Right hindlimb (tissue), 1 donor: ENCODE measurements at regions not wholly inside any gene's neighbourhood (a gene's known extent, or its start where the extent isn't known, plus 50 kb on each side); places are given as distances from the start of the nearest gene placed in this dataset.
A peak's percentile ranks its signal among the peaks of the same experiment; 100 is the strongest.

Experiments
- DNase-seq: peaks from one replicate; pipeline ENCODE4 v3.0.0-alpha.2; 2018

- no peak for DNase-seq
Observed at GRCh38 chr1:201690528-201690927, 138.4 kb upstream of the IPO9 start.

GRCh38 chr1:201691716-201692554 is 137.0 kb upstream of the IPO9 start:
- DNase-seq = no peak

- DNase-seq = no peak
Observed at GRCh38 chr1:201692555-201693394, 136.2 kb upstream of the IPO9 start.

GRCh38 chr1:201693890-201694607 is 134.9 kb upstream of the IPO9 start:
- no peak for DNase-seq

GRCh38 chr1:201694608-201695335 is 134.2 kb upstream of the IPO9 start:
- DNase-seq = no peak

GRCh38 chr1:201695607-201696006 is 133.3 kb upstream of the IPO9 start:
- DNase-seq = no peak

- DNase-seq = peak; percentile 95
Observed at GRCh38 chr1:201696217-201696761, 132.7 kb upstream of the IPO9 start.

GRCh38 chr1:201697174-201697573 is 131.8 kb upstream of the IPO9 start:
- DNase-seq = no peak

- no peak for DNase-seq
Observed at GRCh38 chr1:201701831-201702230, 127.1 kb upstream of the IPO9 start.

GRCh38 chr1:201702936-201703335 is 126.0 kb upstream of the IPO9 start:
- DNase-seq = peak; percentile 68

GRCh38 chr1:201703621-201704438 is 125.1 kb upstream of the IPO9 start:
- peak; percentile 89 for DNase-seq

GRCh38 chr1:201704439-201704792 is 124.5 kb upstream of the IPO9 start:
- no peak for DNase-seq

- DNase-seq = no peak
Observed at GRCh38 chr1:201705389-201705788, 123.6 kb upstream of the IPO9 start.

GRCh38 chr1:201706109-201706508 is 122.8 kb upstream of the IPO9 start:
- DNase-seq = no peak

- no peak for DNase-seq
Observed at GRCh38 chr1:201707027-201707426, 121.9 kb upstream of the IPO9 start.

GRCh38 chr1:201707656-201708055 is 121.3 kb upstream of the IPO9 start:
- no peak for DNase-seq

- peak; percentile 69 for DNase-seq
Observed at GRCh38 chr1:201708085-201708512, 120.9 kb upstream of the IPO9 start.

- DNase-seq = no peak
Observed at GRCh38 chr1:201708691-201709090, 120.3 kb upstream of the IPO9 start.

GRCh38 chr1:201709564-201710295 is 119.2 kb upstream of the IPO9 start:
- peak; percentile 75 for DNase-seq
